ENCODE measurements at regions not wholly inside any gene's neighbourhood (a gene's known extent, or its start where the extent isn't known, plus 50 kb on each side); places are given as distances from the start of the nearest gene placed in this dataset.

- in situ Hi-C loops (cut with MboI; ENCODE audit: low pct_unique_long_range_greater_than_20kb, low sequenced_read_pairs, unreplicated experiment) = no loop called here
- no peak for DNase-seq (ENCODE audit: low spot score)
- no peak for TF ChIP-seq CTCF (IDR thresholded peaks at IDR 0.05; ENCODE audit: extremely low read depth, insufficient read depth, missing control alignments)
Measured at GRCh38 chr11:32039149-32039548, 51.7 kb upstream of the RCN1 start.

- no peak for DNase-seq (ENCODE audit: low spot score)
- TF ChIP-seq CTCF (IDR thresholded peaks at IDR 0.05; ENCODE audit: extremely low read depth, insufficient read depth, missing control alignments) = no peak
- in situ Hi-C loops (cut with MboI; ENCODE audit: low pct_unique_long_range_greater_than_20kb, low sequenced_read_pairs, unreplicated experiment) = no loop called here
Measured at GRCh38 chr11:32034680-32035079, 56.2 kb upstream of the RCN1 start.

GRCh38 chr11:32034149-32034548 is 56.7 kb upstream of the RCN1 start:
- no peak for DNase-seq (ENCODE audit: low spot score)
- TF ChIP-seq CTCF (IDR thresholded peaks at IDR 0.05; ENCODE audit: extremely low read depth, insufficient read depth, missing control alignments) = no peak
- in situ Hi-C loops (cut with MboI; ENCODE audit: low pct_unique_long_range_greater_than_20kb, low sequenced_read_pairs, unreplicated experiment) = no loop called here

- in situ Hi-C loops (cut with MboI; ENCODE audit: low pct_unique_long_range_greater_than_20kb, low sequenced_read_pairs, unreplicated experiment) = no loop called here
- TF ChIP-seq CTCF (IDR thresholded peaks at IDR 0.05; ENCODE audit: extremely low read depth, insufficient read depth, missing control alignments) = no peak
- DNase-seq (ENCODE audit: low spot score) = no peak
Measured at GRCh38 chr11:32033491-32033890, 57.4 kb upstream of the RCN1 start.

GRCh38 chr11:32033067-32033466 is 57.8 kb upstream of the RCN1 start:
- no peak for TF ChIP-seq CTCF (IDR thresholded peaks at IDR 0.05; ENCODE audit: extremely low read depth, insufficient read depth, missing control alignments)
- DNase-seq (ENCODE audit: low spot score) = no peak
- in situ Hi-C loops (cut with MboI; ENCODE audit: low pct_unique_long_range_greater_than_20kb, low sequenced_read_pairs, unreplicated experiment) = no loop called here

- no peak for TF ChIP-seq CTCF (IDR thresholded peaks at IDR 0.05; ENCODE audit: extremely low read depth, insufficient read depth, missing control alignments)
- DNase-seq (ENCODE audit: low spot score) = peak; percentile 10
- in situ Hi-C loops (cut with MboI; ENCODE audit: low pct_unique_long_range_greater_than_20kb, low sequenced_read_pairs, unreplicated experiment) = no loop called here
Measured at GRCh38 chr11:32032478-32032877, 58.4 kb upstream of the RCN1 start.

- in situ Hi-C loops (cut with MboI; ENCODE audit: low pct_unique_long_range_greater_than_20kb, low sequenced_read_pairs, unreplicated experiment) = no loop called here
- DNase-seq (ENCODE audit: low spot score) = no peak
- TF ChIP-seq CTCF (IDR thresholded peaks at IDR 0.05; ENCODE audit: extremely low read depth, insufficient read depth, missing control alignments) = no peak
Measured at GRCh38 chr11:32032052-32032451, 58.8 kb upstream of the RCN1 start.
